Large intestine (tissue), 3 donors: ENCODE measurements at regions not wholly inside any gene's neighbourhood (a gene's known extent, or its start where the extent isn't known, plus 50 kb on each side); places are given as distances from the start of the nearest gene placed in this dataset.

Source experiments
- DNase-seq, 2 donors: peaks; one replicate each; pipeline versions ENCODE4 v3.0.0 to v3.0.0-alpha.2; 2013
- H3K27ac ChIP-seq: one replicate; pipeline ENCODE4 v1.5.1; 2013; ENCODE audit warnings: low read length
- H3K27me3 ChIP-seq: 2 replicates; pipeline ENCODE4 v1.6.1; 2013; ENCODE audit warnings: low read length; ENCODE audit not compliant: control insufficient read depth, insufficient read depth
- H3K36me3 ChIP-seq: 2 replicates; pipeline ENCODE4 v1.6.1; 2013; ENCODE audit warnings: low read length; ENCODE audit not compliant: control insufficient read depth, insufficient read depth
- H3K4me1 ChIP-seq: one replicate; pipeline ENCODE4 v1.6.1; 2013; ENCODE audit warnings: low read length; ENCODE audit not compliant: control insufficient read depth, insufficient read depth
- H3K4me3 ChIP-seq: one replicate; pipeline ENCODE4 v1.5.1; 2013; ENCODE audit warnings: low read length
- H3K9me3 ChIP-seq: one replicate; pipeline ENCODE4 v1.6.1; 2013; ENCODE audit warnings: mild to moderate bottlenecking, low read depth, low read length, moderate library complexity; ENCODE audit not compliant: control insufficient read depth
- WGBS: methylation state at CpG from one replicate; pipeline ENCODE4 v1.1.5; 2013; ENCODE audit warnings: low lambda C conversion rate; ENCODE audit not compliant: insufficient coverage; 5-methylcytosine and 5-hydroxymethylcytosine counted together

GRCh38 chr5:156124708-156125107, 202.3 kb upstream of the SGCD start:
- no peak overlapping the region for H3K27ac ChIP-seq
- H3K27me3 ChIP-seq: no peaks in the 10 kb centered on the region
- WGBS: no CpG with 5 or more reads among the region's 1 CpG
- no peaks in the 10 kb centered on the region for H3K4me1 ChIP-seq
- no peak for DNase-seq
- no peak overlapping the region for H3K4me3 ChIP-seq
- no peaks in the 10 kb centered on the region for H3K36me3 ChIP-seq
- no peaks in the 10 kb centered on the region for H3K9me3 ChIP-seq

- Histone ChIP-seq H3K27me3 (no peaks in the 10 kb centered on the region), H3K9me3 (no peaks in the 10 kb centered on the region), H3K4me3 (no peak overlapping the region), H3K36me3 (no peaks in the 10 kb centered on the region), H3K27ac (no peak overlapping the region), H3K4me1 (no peaks in the 10 kb centered on the region)
- DNase-seq: no peak
- no CpG with 5 or more reads among the region's 3 CpGs for WGBS
Measured at GRCh38 chr5:156125118-156125517, 201.8 kb upstream of the SGCD start.

- H3K27me3 ChIP-seq: no peaks in the 10 kb centered on the region
- H3K9me3 ChIP-seq: no peaks in the 10 kb centered on the region
- no peaks in the 10 kb centered on the region for H3K36me3 ChIP-seq
- no peak for DNase-seq
- no peak overlapping the region for H3K27ac ChIP-seq
- H3K4me3 ChIP-seq: no peak overlapping the region
- WGBS: no CpG with 5 or more reads among the region's 1 CpG
- H3K4me1 ChIP-seq: no peaks in the 10 kb centered on the region
Measured at GRCh38 chr5:156126716-156127115, 200.2 kb upstream of the SGCD start.

- Histone ChIP-seq H3K36me3 (no peaks in the 10 kb centered on the region), H3K27ac (no peak overlapping the region), H3K9me3 (no peaks in the 10 kb centered on the region), H3K27me3 (no peaks in the 10 kb centered on the region), H3K4me1 (no peaks in the 10 kb centered on the region), H3K4me3 (no peak overlapping the region)
- WGBS: 71% methylated on average over 1 of the region's 2 CpGs
- no peak for DNase-seq
Measured at GRCh38 chr5:156128026-156128425, 198.9 kb upstream of the SGCD start.

GRCh38 chr5:156134216-156134615, 192.7 kb upstream of the SGCD start:
- no peak overlapping the region for H3K4me3 ChIP-seq
- no peaks in the 10 kb centered on the region for H3K4me1 ChIP-seq
- no peak for DNase-seq
- H3K27me3 ChIP-seq: no peaks in the 10 kb centered on the region
- WGBS: no CpG with 5 or more reads among the region's 3 CpGs
- H3K27ac ChIP-seq: no peak overlapping the region
- no peaks in the 10 kb centered on the region for H3K9me3 ChIP-seq
- H3K36me3 ChIP-seq: no peaks in the 10 kb centered on the region

- Histone ChIP-seq H3K9me3 (no peaks in the 10 kb centered on the region), H3K4me1 (no peaks in the 10 kb centered on the region), H3K27me3 (no peaks in the 10 kb centered on the region), H3K36me3 (no peaks in the 10 kb centered on the region), H3K27ac (no peak overlapping the region), H3K4me3 (no peak overlapping the region)
- no CpG with 5 or more reads among the region's 1 CpG for WGBS
- DNase-seq: no peak
Measured at GRCh38 chr5:156135531-156135930, 191.4 kb upstream of the SGCD start.

GRCh38 chr5:156137071-156137869, 189.7 kb upstream of the SGCD start:
- Histone ChIP-seq H3K9me3 (no peaks in the 10 kb centered on the region), H3K4me3 (no peak overlapping the region), H3K27me3 (no peaks in the 10 kb centered on the region), H3K36me3 (no peaks in the 10 kb centered on the region), H3K27ac (no peak overlapping the region), H3K4me1 (no peaks in the 10 kb centered on the region)
- no CpG with 5 or more reads among the region's 5 CpGs for WGBS
- no peak for DNase-seq

- H3K36me3 ChIP-seq: no peaks in the 10 kb centered on the region
- no peak overlapping the region for H3K27ac ChIP-seq
- H3K4me3 ChIP-seq: no peak overlapping the region
- H3K9me3 ChIP-seq: no peaks in the 10 kb centered on the region
- DNase-seq: no peak
- no peaks in the 10 kb centered on the region for H3K27me3 ChIP-seq
- no CpG with 5 or more reads among the region's 2 CpGs for WGBS
- no peaks in the 10 kb centered on the region for H3K4me1 ChIP-seq
Measured at GRCh38 chr5:156142867-156143266, 184.1 kb upstream of the SGCD start.

GRCh38 chr5:156147261-156147943, 179.6 kb upstream of the SGCD start:
- Histone ChIP-seq H3K27me3 (no peaks in the 10 kb centered on the region), H3K27ac (no peak overlapping the region), H3K4me3 (no peak overlapping the region), H3K4me1 (no peaks in the 10 kb centered on the region), H3K36me3 (no peaks in the 10 kb centered on the region), H3K9me3 (no peaks in the 10 kb centered on the region)
- 33% methylated on average over 2 of the region's 2 CpGs for WGBS
- no peak for DNase-seq

- Histone ChIP-seq H3K9me3 (no peaks in the 10 kb centered on the region), H3K4me1 (no peaks in the 10 kb centered on the region), H3K27ac (no peak overlapping the region), H3K27me3 (no peaks in the 10 kb centered on the region), H3K36me3 (no peaks in the 10 kb centered on the region), H3K4me3 (no peak overlapping the region)
- DNase-seq: no peak
- no CpG with 5 or more reads among the region's 1 CpG for WGBS
Measured at GRCh38 chr5:156147944-156148285, 179.0 kb upstream of the SGCD start.

GRCh38 chr5:156148301-156148700, 178.7 kb upstream of the SGCD start:
- DNase-seq: no peak
- H3K4me3 ChIP-seq: no peak overlapping the region
- H3K36me3 ChIP-seq: no peaks in the 10 kb centered on the region
- H3K27ac ChIP-seq: no peak overlapping the region
- no peaks in the 10 kb centered on the region for H3K27me3 ChIP-seq
- no CpG with 5 or more reads among the region's 1 CpG for WGBS
- H3K9me3 ChIP-seq: no peaks in the 10 kb centered on the region
- H3K4me1 ChIP-seq: no peaks in the 10 kb centered on the region
